NCI-H2227 (cell line): ENCODE measurements at regions not wholly inside any gene's neighbourhood (a gene's known extent, or its start where the extent isn't known, plus 50 kb on each side); places are given as distances from the start of the nearest gene placed in this dataset.

Source experiments
- DNase-seq: peaks from one replicate; lab custom pipeline; 2025; ENCODE audit not compliant: unreplicated experiment; lab: John Stamatoyannopoulos, UW

DNA sequence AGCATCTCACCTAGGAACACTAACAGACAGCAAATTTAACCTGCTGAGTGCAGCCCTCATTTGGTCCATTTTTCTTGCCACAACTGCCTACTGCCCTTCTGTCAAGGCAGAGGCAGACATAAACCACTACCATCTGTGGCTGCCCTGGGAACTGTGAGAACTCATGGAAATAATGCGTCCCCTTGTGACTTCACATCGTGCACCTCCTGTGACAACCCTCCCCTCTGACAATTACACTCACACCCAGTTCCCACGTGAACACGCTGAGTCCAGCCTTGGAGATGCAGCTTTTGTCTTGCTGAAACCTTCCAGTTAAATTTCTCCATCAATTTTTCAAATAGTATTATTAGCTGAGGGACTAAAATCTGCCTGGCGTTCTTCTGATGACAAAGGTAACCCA is 193.1 kb upstream of the KLF14 start:
- no peak for DNase-seq

DNA sequence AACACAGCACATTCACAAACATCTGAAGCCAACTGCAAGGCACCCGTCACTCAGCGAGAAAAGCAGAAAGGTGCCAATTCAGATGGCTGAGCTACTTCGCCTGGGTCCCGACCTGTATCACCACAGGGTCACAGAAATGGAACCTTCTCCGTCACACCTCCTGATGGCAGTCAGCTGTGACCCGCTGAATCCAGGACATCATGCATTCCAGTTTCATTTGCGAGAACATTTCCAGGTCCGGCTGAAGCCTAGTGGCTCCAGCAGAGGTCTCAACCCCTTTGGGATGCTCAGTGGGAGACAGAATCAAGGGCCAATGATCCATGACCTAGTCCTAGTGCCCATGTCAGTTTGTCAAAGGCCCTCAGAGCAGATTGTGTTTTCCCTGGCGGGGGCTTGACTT is 193.6 kb upstream of the KLF14 start:
- no peak for DNase-seq

DNA sequence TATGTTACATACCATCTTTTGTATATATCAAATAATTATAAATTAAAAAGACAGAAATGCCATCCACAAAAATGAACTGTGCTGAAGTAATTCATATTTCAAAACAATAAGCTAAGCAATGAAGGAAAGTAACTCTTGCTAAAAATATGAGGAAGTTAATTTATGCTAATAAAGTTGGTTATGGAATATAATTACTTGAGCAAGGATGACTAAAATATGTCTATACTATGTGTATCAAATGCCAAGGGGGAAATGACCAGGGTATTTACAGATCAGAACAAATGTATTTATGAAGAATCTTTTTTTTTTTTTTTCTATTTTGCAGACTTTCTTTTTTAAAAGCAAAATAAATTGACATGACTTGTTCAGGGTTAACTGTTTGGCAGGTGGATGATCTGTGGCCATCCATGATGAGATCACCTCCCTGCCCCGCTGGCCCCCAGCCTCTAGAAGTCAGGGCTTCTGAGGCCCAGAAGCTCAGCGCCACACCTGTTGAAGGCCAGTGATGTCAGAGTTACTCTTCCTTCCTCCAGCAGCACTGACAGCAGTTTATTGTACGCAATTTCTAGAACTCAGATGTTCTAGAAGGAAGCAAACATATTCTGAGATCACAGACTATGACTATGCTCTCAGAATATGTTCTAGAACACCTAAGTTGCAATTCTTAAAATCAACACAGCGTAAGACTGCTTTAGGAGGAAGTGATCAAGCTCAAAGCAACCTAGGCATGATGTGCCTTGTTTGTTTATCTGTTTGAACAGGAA is 196.1 kb upstream of the KLF14 start:
- no peak for DNase-seq

DNA sequence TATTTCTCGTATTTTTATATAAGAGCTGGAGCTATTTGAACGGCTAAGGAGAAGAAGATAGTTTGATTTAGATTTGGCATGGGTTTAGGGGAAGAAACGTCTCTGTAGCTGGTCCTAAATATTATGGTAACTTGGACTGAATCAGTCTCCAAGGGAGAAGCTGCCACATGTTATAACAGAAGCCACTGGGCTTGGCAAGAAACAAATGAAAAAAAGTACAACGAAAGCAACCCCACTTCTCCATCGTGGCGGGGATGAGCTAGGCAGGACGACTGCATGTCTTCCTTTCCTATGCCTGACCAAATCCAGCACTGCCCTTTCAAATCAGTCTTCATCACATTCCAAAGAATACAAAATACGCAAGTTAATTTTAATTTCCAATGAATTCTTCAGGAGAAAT is 196.7 kb upstream of the KLF14 start:
- no peak for DNase-seq

DNA sequence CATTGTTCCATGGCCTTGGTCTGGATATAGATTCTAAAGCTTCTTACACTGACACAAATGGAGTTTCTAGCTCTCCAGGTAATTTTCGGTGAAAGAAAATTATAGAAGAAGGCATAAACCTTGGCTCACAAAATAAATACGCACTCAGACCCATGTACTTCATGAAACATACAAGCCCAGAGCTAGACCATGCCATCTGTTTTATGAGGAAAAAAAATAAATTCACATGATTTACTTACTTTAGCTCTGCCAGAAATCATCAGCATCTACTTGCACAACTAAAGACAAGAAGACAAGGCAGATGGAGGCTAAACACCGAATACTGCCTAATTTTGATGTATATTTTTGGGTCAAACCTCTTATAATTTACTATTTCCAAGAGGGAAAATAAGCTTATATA is 197.4 kb upstream of the KLF14 start:
- no peak for DNase-seq

DNA sequence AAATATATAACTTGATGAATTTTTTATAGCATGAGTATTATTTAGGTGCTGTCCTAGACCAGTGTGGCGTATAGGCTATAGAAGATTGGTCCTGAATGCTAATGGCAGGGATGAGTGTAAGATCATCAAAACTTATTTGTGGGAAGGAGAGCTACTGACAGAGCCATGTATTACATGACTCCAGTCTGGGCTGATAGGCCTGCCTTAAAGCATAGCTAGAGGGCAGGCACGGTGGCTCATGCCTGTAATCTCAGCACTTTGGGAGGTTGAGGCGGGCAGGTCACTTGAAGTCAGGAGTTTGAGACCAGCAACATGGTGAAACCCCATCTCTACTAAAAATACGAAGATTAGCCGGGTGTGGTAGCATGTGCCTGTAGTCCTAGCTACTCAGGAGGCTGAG is 198.1 kb upstream of the KLF14 start:
- no peak for DNase-seq

DNA sequence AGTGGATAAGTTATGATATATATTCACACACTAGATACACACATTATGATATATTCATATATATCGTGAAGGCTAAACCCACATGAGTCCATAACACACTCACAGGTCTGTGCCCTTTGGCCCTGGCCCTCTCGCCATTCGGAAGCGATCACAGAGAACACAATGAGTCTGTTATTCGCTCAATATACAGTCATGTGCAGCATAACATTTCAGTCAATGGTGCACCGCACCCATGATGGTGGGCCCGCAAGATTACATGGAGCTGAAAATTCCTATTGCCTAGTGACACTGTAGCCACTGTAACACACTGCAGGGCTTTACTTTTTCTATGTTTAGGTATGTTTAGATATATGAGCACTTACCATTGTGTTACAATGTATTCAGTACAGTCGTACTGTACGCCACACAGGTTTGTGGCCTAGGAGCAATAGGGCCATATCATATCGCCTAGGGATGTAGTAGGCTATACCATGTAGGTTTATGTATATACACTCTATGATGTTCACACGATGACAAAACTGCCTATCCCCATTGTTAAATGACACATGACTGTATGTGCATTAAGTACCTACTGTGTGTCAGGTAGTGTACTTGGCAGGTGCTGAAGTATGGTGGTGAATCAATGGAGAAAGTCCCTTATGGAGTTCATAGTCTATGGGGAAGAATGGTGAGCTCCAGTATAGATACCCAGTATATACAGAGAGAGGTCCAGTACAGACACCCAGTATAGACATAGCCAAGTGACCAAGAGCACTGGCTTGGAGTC is 198.8 kb upstream of the KLF14 start:
- no peak for DNase-seq

DNA sequence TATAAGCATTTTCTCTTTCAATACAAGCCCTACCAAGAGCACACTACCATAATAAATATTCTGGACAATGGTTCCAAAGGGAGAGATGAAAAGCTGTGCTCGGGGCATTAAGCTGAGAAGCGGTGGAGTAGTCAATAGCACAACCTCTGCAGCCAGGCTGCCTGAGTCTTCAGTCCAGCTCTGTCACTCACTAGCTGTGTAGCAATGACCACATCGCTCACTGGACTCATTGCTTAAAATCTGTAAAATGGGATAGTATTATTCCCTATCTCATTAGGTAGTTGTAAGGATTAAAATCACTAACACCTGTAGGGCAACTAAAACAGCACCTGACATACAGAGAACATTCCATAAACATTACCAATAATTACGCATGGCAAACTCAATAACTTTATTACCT is 199.9 kb upstream of the KLF14 start:
- no peak for DNase-seq

DNA sequence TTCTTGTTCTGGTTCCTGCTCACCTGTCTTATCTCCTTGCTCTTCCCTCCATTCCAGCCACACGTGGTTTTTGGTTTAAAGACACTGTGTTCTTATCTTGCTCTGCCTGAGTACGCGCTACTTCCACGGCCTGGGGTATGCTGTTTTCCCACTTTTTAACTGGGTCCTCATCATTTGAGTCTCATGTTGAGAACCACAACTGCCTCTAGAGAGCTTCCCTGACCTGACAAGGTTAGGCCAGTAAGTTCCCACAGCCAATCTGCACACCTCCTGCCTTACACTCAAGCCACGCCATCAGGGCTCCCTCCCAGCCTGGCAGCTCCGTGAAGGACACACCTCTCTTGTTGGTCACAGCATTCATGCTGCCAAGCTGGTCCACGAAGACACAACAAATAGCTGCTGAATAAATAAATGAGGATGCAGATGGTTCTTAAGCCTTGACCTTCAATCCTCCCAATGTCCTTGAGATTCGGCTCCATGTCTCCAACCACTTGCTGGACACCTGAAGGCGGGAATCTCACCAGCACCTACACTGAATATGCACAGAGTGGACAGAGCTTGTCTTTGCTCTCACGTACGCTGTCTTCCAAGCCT is 201.7 kb upstream of the KLF14 start:
- no peak for DNase-seq

DNA sequence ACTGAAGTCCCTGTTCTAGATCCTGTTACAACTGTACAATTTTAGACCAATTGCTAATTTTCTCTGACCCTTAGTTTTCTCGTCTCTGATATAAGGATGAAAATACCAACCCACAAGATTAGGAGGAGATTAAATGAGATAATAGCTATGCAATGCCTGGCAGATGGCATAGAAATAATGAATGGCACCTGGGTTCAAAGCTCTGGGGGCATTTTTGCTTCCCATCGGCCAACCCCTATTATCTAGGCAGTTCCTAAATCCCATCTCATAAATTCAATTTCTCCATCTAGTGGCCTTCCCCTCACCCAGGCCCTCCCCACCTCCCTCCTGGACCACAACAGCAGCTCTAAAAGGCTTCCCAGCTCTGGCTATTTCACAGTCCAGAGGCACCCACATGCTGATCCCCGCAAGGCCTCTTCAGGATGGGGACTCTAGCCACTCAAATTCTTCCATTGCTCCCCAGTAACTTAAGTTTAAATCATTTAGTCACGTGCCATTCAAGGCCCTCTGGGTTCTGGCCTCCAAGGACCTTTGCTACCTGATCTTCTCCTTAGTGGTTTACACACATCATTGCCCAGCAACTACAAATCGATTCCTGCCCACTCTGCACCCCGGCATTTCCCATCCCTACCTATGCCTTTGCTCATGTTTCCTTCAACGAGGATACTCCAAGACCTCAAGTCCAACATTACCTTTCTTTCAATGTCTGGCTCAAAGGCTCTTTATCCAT is 202.4 kb upstream of the KLF14 start:
- no peak for DNase-seq

DNA sequence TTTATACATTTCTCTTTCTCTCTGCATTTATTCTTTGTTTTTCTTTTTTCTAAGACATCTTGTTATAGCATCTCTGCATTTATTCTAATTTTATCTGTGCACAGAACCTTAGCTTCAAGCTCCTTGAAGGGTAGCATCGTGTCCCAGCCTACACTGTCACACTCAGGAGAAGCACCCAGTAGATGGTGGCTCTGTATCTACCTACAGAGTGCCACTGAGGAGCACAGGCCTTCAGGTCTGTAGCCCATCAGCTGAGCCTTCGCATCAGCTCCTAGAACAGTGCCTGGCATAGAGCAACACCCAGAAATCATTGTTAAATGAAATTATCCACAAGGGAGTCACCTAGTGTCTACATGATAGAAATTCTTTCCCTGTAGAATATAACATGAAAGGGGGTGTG is 203.0 kb upstream of the KLF14 start:
- DNase-seq = no peak

DNA sequence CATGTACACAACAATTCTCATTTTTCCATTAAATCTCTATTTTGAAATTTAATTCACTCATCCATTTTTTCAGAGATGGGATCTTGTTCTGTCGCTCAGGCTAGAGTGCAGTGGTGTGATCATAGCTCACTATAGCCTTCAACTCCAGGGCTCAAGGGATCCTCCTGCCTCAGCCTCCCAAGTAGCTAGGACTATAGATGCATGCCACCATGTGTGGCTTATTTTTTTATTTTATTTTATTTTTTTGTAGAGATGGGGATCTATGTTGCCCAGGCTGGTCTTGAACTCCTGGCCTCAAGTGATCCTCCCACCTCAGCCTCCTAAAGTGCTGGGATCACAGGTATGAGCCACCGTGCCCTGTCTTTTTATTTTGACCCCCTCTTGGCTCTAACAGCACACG is 203.8 kb upstream of the KLF14 start:
- DNase-seq = no peak

DNA sequence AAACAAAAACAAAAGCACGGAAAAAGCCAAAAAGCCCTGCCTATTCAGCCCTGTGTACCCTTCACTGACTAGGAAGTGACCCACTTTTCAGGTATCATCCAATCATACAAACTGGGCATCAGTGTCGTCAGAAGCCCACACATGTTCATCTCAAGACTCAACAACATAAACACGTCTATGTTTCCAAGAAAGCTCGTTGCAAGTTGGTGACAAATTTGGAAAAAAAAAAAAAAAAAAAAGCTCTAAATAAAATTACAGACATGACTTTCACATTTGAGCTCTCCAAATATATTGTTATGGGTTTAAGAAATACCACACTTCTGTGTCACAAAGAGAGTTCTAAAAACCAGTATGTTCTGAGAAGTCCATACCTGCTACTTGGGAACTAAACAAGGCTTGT is 204.7 kb upstream of the KLF14 start:
- no peak for DNase-seq

DNA sequence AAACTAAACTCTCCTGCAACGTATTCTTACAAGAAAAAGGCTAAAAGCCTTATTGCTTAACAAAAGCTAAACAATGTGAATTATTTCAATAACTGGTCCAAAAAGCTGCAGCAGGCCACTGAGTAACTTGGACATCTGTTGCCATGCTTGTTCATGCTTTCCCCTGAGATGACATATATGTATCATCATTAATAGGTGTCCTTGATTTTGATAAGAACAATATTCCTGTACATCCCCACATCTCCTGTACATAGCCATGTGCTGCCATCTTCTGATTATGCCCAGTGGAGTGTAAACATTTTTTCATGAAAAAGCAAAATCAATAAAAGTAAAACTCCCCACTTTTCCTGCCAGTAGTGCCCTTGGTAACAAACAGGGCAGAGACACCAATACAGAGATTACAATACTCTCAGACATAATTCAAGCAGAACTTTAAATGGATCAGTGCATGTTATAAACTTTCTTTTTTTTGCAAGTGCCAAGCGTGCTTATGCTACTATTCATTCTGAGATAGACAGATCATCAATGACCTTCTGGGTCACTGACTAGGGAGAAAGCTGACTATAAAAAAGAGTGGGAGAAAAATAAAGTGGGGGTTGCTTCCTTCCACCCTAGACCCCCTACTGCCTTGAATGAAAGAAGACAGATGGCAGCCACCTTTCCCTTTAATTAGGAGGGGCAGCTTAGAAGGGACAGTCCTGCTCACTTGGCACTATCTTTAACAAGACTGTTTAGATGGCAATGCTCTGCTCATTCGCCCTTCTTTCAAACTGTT is 205.5 kb upstream of the KLF14 start:
- DNase-seq = peak; percentile 49

DNA sequence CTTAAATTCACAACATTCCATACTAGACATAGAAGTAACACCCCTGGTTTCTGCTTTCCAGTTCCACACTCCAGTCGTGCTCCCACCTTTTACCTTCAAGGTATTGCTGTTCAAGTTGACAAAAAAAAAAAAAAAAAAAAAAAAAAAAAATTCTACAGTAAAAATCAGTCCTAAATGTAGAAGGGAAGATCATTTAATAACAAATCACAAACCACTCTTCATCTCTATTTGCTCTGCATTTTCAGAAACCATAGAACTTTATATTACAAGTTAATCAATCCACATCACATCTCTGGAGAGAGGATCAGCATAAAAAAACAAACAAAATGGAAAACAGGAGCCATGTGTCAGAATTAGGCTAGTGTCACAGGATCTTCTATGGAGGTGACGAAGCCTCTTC is 206.3 kb upstream of the KLF14 start:
- no peak for DNase-seq

DNA sequence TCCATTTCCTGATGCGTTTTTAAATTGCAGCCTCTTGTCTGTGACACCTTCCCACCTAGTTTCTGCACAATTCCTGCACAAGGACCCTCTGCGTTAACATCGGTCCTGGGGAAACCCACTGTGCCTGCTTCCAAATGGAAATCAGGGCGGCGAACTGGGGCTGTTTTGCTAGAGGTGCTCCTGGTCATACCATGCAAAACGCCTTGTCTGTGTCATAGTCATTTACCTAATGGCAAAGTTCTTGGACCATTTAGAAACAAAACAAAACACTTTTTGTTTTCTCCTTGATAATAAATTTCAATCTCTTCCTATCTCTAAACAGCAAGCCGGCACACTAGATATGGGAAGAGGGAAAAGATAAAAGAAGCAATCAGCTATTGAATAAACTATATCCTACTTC is 206.9 kb upstream of the KLF14 start:
- peak; percentile 14 for DNase-seq

DNA sequence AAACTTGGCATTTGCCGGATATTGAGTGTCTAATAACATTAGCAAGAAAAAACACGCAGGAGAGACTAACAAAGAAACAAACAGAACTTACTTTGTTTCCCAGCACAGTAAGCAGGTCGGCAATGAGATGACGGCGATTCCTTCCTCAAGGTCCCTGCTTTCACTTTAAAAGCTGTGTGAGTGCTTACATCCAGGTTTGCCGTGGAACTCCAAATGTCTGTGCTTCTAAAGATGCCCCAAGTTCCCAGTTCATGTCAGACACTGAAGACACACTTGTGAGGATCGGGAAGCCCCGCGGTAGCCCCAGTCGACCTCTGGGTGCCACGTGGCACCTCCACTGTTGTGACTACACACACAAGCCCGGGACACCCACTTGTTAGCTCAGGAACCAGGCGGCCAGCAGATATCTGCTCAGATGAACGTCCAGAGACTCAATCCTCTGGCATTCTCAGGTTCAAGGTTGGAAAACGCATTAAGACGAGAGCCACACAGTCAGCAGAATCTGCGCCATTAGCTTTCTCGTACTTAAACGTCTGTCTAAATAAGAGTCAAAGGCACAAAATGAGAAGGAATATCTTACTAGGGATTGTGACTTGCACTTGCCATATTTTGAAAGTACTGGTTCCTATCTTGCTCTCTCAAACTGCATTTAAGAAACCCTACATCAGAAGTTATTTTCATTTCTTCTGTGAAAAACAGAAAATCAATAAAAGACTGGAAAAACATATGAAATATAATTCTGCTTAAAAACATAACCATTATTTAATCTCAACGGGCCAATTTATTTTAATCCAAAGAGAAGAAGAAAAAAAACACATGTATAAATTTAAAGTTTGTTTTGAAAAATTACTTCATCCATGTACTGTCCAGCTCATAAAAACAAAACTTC is 207.6 kb upstream of the KLF14 start:
- peak; percentile 61 for DNase-seq

DNA sequence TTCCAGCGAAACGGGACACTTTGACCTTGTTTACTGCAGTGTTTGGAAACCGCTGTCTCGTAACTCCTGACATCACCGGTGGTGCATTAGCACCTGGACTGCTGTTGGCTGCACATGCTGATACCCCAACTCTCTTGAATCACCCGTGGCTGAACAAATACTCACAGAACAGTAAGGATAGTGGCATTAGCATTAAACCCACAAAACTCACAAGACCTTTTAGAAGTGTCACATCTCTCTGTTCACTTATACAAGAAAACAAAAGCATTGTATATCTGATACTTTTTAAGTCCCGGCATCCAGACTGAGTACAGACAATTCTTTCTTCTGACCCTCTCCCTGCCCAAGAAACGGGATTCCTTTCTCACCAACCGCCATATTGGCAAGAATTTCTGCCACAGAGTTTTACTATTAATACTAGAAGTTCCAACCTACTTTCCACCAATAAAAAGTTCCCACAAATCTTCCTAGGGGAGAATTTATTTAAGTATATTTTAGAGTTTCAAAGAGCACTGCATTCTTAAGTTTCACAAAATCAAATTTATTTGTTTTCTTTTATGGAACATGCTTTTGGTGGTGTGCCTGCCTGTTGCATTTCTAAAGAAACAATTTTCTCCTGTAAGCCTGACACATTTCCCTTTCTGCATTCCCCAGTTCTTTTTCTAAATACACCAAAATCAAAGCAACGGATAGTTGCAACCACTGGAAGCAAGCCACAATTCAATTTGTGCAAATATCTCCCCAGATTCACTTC is 208.4 kb upstream of the KLF14 start:
- peak; percentile 36 for DNase-seq

DNA sequence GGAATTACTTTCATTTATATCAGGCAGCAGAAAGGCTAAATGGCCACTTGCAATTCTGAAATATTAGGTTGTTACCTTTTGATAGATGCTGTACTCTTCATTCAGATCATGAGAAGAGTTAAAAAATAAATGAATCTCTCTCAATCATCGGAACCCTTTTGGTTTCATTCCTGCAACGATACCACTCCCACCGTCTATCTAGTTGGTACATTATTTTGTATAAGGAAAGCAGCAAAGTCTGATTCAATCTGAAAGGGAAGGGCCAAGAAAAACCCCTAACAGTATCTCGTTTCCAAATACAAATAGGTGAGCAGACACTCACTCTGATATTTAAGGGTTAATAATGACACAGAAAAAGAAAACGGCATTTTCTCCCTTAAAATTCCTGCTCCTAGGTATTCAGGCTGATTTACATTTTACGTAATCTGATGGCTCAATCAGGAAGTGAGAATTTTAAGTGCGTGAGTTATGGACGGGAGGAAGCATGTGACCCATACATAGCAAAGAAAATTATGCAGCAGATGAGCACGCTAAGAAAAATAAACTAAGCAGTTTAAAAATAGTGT is 209.4 kb upstream of the KLF14 start:
- DNase-seq = peak; percentile 56
